HL-60 (cell line): ENCODE measurements at regions not wholly inside any gene's neighbourhood (a gene's known extent, or its start where the extent isn't known, plus 50 kb on each side); places are given as distances from the start of the nearest gene placed in this dataset.

Experiments
- DNase-seq, 2 experiments: peaks; one replicate each; pipeline ENCODE4 v3.0.0-alpha.2; 2010 to 2020; ENCODE audit warnings: low read depth in 1 of 2, low spot score in 1 of 2
- H3K27ac ChIP-seq: fragments of 250-450 bp; sonication (Bioruptor Pico); replicated peaks from 2 replicates; pipeline ENCODE4 v1.5.1; 2020; ENCODE audit warnings: mild to moderate bottlenecking, moderate library complexity
- H3K27me3 ChIP-seq: fragments of 250-450 bp; sonication (Bioruptor Pico); 2 replicates; pipeline ENCODE4 v1.5.1; 2021; ENCODE audit warnings: mild to moderate bottlenecking, moderate library complexity; ENCODE audit not compliant: insufficient read depth, poor library complexity, severe bottlenecking
- H3K4me3 ChIP-seq: replicated peaks from 2 replicates; pipeline ENCODE4 v1.5.1; 2011; ENCODE audit warnings: mild to moderate bottlenecking, control low read depth, low read length; ENCODE audit not compliant: insufficient read depth
- GABPA ChIP-seq: IDR thresholded peaks from 2 replicates; pipeline ENCODE4 v1.6.1; 2012; ENCODE audit warnings: low read depth
- POLR2AphosphoS5 ChIP-seq: IDR thresholded peaks from 2 replicates; pipeline ENCODE4 v1.6.1; 2012; ENCODE audit warnings: low read depth
- REST ChIP-seq: IDR thresholded peaks from 2 replicates; pipeline ENCODE4 v1.6.1; 2012; ENCODE audit warnings: low read depth; ENCODE audit not compliant: insufficient replicate concordance
- SPI1 ChIP-seq: IDR thresholded peaks from 2 replicates; pipeline ENCODE4 v1.6.1; 2012; ENCODE audit warnings: low read depth, mild to moderate bottlenecking, borderline replicate concordance
- TF ChIP-seq, protein P1 (sequence below): IDR thresholded peaks from one replicate; pipeline ENCODE4 v1.5.1; 2011; ENCODE audit warnings: low read length, control low read depth, inconsistent platforms; ENCODE audit not compliant: insufficient read depth

GRCh38 chr4:184320631-184321030, 103.0 kb upstream of the ENPP6 start:
- no peak for TF ChIP-seq REST
- TF ChIP-seq SPI1: no peak
- TF ChIP-seq, protein P1, sequence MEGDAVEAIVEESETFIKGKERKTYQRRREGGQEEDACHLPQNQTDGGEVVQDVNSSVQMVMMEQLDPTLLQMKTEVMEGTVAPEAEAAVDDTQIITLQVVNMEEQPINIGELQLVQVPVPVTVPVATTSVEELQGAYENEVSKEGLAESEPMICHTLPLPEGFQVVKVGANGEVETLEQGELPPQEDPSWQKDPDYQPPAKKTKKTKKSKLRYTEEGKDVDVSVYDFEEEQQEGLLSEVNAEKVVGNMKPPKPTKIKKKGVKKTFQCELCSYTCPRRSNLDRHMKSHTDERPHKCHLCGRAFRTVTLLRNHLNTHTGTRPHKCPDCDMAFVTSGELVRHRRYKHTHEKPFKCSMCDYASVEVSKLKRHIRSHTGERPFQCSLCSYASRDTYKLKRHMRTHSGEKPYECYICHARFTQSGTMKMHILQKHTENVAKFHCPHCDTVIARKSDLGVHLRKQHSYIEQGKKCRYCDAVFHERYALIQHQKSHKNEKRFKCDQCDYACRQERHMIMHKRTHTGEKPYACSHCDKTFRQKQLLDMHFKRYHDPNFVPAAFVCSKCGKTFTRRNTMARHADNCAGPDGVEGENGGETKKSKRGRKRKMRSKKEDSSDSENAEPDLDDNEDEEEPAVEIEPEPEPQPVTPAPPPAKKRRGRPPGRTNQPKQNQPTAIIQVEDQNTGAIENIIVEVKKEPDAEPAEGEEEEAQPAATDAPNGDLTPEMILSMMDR: no peak
- TF ChIP-seq GABPA: no peak
- TF ChIP-seq POLR2AphosphoS5: no peak
- Histone ChIP-seq H3K27me3 (no peaks in the 10 kb centered on the region), H3K4me3 (no peak overlapping the region), H3K27ac (no peak overlapping the region)
- DNase-seq: no peak

DNA sequence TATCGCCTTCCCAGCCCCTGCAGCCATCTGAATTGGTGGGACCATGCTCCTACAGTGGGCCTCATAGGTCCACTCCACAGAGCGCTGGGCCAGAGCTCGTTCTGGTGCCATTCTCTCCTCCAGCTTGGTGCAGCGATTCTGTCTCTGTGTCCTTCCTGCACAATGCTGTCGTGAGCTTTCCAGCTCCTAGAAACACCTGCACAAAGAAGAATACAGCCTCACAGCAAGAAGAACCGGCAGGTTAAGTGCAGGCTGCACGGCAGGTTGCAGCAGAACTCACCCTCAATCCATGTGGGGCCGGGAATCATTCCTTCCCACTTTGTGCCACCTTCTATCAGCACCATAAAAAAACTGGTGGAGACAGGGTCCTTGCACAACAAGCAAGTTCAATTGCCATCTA, 101.2 kb upstream of the ENPP6 start:
- no peak overlapping the region for H3K27ac ChIP-seq
- no peak overlapping the region for H3K4me3 ChIP-seq
- TF ChIP-seq, protein P1: no peak
- TF ChIP-seq REST: no peak
- no peak for DNase-seq
- no peaks in the 10 kb centered on the region for H3K27me3 ChIP-seq

- H3K4me3 ChIP-seq: no peak overlapping the region
- TF ChIP-seq POLR2AphosphoS5: no peak
- no peaks in the 10 kb centered on the region for H3K27me3 ChIP-seq
- DNase-seq: no peak
- no peak overlapping the region for H3K27ac ChIP-seq
Observed at GRCh38 chr4:184317234-184317918, 99.7 kb upstream of the ENPP6 start.

GRCh38 chr4:184316821-184317220, 99.1 kb upstream of the ENPP6 start:
- DNase-seq: no peak
- no peak overlapping the region for H3K27ac ChIP-seq
- H3K27me3 ChIP-seq: no peaks in the 10 kb centered on the region
- TF ChIP-seq REST (no peak), POLR2AphosphoS5 (no peak), SPI1 (no peak), GABPA (no peak)
- TF ChIP-seq, protein P1: no peak
- H3K4me3 ChIP-seq: no peak overlapping the region
